GM12878 (cell line): ENCODE measurements at regions not wholly inside any gene's neighbourhood (a gene's known extent, or its start where the extent isn't known, plus 50 kb on each side); places are given as distances from the start of the nearest gene placed in this dataset.

Experiments used
- ATAC-seq: fragments of 200-7000 bp; cut with Tn5 transposase; 3 replicates; pipeline ENCODE4 v1.9.1; 2020; ENCODE audit warnings: mild to moderate bottlenecking, moderate library complexity
- BruUV-seq: library from RNA; stranded (reverse); fragments of 400-500 nt; replicated peaks from 2 replicates; lab custom pipeline; 2021; lab: Mats Ljungman, UMichigan
- CTCF ChIA-PET: fragments of 300-600 bp; sonication (Branson Sonifier 250); formaldehyde crosslinking; extraction: SDS; loops from one replicate; lab custom pipeline; 2021; ENCODE audit warnings: inconsistent platforms; lab: Yijun Ruan, JAX
- POLR2A ChIA-PET: fragments of 350-600 bp; formaldehyde crosslinking; extraction: SDS; loops from one replicate; lab custom pipeline; 2021; ENCODE audit warnings: inconsistent platforms; lab: Charles Lee
- RAD21 ChIA-PET: fragments of 300-600 bp; sonication (Branson Sonifier 250); formaldehyde crosslinking; loops from one replicate; lab custom pipeline; 2023; ENCODE audit warnings: antibody characterized with exemption; ENCODE audit not compliant: unreplicated experiment; lab: Charles Lee
- SMC1A ChIA-PET: fragments of 300-600 bp; sonication (Branson Sonifier 250); formaldehyde crosslinking; loops from one replicate; lab custom pipeline; 2023; ENCODE audit not compliant: unreplicated experiment, uncharacterized antibody; lab: Charles Lee
- DNase-seq: peaks from one replicate; pipeline ENCODE4 v3.0.0-alpha.2; 2011; ENCODE audit warnings: low read depth, low spot score
- FAIRE-seq: peaks from 3 replicates; lab custom pipeline; 2011; peaks lifted over from hg19 to GRCh38; lab: Jason Lieb, UNC
- H2AFZ ChIP-seq: 2 replicates; pipeline ENCODE4 v1.6.0; 2011; ENCODE audit warnings: low read depth, low read length, control low read depth; ENCODE audit not compliant: control insufficient read depth
- H3K27ac ChIP-seq: 2 replicates; pipeline ENCODE4 v1.5.1; 2011; ENCODE audit warnings: control low read depth; ENCODE audit not compliant: control insufficient read depth, insufficient read depth
- H3K27me3 ChIP-seq, 2 experiments: replicated peaks in 1 of 2; 2 replicates each; pipeline versions ENCODE4 v1.6.0 to v1.6.1; 2011; ENCODE audit warnings: low read length in 1 of 2; ENCODE audit not compliant: control insufficient read depth in 2 of 2, insufficient read depth in 2 of 2
- H3K36me3 ChIP-seq, 2 experiments: 2 replicates each; pipeline ENCODE4 v1.5.1; 2011; ENCODE audit warnings: low read length in 1 of 2; ENCODE audit not compliant: control insufficient read depth in 2 of 2, insufficient read depth in 2 of 2
- H3K4me1 ChIP-seq: 2 replicates; pipeline ENCODE4 v1.6.1; 2011; ENCODE audit warnings: mild to moderate bottlenecking, low read length, moderate library complexity, mixed read lengths; ENCODE audit not compliant: control insufficient read depth, insufficient read depth
- H3K4me2 ChIP-seq: 2 replicates; pipeline ENCODE4 v1.6.0; 2011; ENCODE audit warnings: control low read depth; ENCODE audit not compliant: control insufficient read depth, insufficient read depth
- H3K4me3 ChIP-seq: fragments of 200-600 bp; sonication (generic); 2 replicates; pipeline ENCODE4 v1.5.1; 2016
- H3K79me2 ChIP-seq: 2 replicates; pipeline ENCODE4 v1.6.0; 2011; ENCODE audit warnings: low read length; ENCODE audit not compliant: control insufficient read depth, insufficient read depth
- H3K9ac ChIP-seq: 2 replicates; pipeline ENCODE4 v1.8.0; 2011; ENCODE audit warnings: low read length, control low read depth, mixed read lengths; ENCODE audit not compliant: control insufficient read depth, insufficient read depth
- H3K9me3 ChIP-seq: replicated peaks from 3 replicates; pipeline ENCODE4 v1.5.1; 2011; ENCODE audit warnings: mild to moderate bottlenecking, low read length; ENCODE audit not compliant: control insufficient read depth, insufficient read depth
- H4K20me1 ChIP-seq: 2 replicates; pipeline ENCODE4 v1.6.0; 2011; ENCODE audit not compliant: control insufficient read depth, insufficient read depth
- ASH2L ChIP-seq: fragments of 300-600, 200-600 bp; sonication (generic); IDR thresholded peaks from 2 replicates; pipeline ENCODE4 v1.6.1; 2017; ENCODE audit warnings: low read depth, mild to moderate bottlenecking, borderline replicate concordance
- BCLAF1 ChIP-seq: fragments of 450-650 bp; IDR thresholded peaks from 2 replicates; pipeline ENCODE4 v1.6.1; 2017; ENCODE audit warnings: antibody characterized with exemption, mild to moderate bottlenecking, moderate library complexity
- E2F8 ChIP-seq: fragments of 450-650 bp; IDR thresholded peaks from 2 replicates; pipeline ENCODE4 v1.6.1; 2018; ENCODE audit warnings: mild to moderate bottlenecking, low read depth, moderate library complexity; ENCODE audit not compliant: partially characterized antibody
- FOXK2 ChIP-seq: fragments of 450-650 bp; IDR thresholded peaks from 2 replicates; pipeline ENCODE4 v1.6.1; 2017; ENCODE audit warnings: mild to moderate bottlenecking, moderate library complexity
- GABPA ChIP-seq: IDR thresholded peaks from 2 replicates; pipeline ENCODE4 v1.6.1; 2014; ENCODE audit warnings: antibody characterized with exemption, low read depth, mild to moderate bottlenecking, inconsistent platforms
- WGBS: methylation state at CpG from one replicate; pipeline ENCODE4 v1.1.6; 2016; ENCODE audit warnings: low lambda C conversion rate; ENCODE audit not compliant: insufficient replicate concordance, insufficient coverage; ENCODE audit errors: missing lambda C conversion rate; 5-methylcytosine and 5-hydroxymethylcytosine counted together
- in situ Hi-C: fragments of 300-500 bp; cut with MboI; formaldehyde crosslinking; loops from 9 replicates; pipeline ENCODE4 v1.14.3; 2018; ENCODE audit warnings: mixed read lengths
- intact Hi-C: fragments of 100-400 bp; cut with micrococcal nuclease; formaldehyde crosslinking; loops from one replicate; pipeline ENCODE4 v1.14.2; 2022; ENCODE audit not compliant: unreplicated experiment
- TF ChIP-seq, protein P1 (sequence below): fragments of 450-650 bp; IDR thresholded peaks from 2 replicates; pipeline ENCODE4 v1.6.1; 2017; ENCODE audit warnings: mild to moderate bottlenecking, moderate library complexity

- CTCF ChIA-PET = no interaction called here
- H3K9me3 ChIP-seq = no peaks in the 10 kb centered on the region
- H3K27ac ChIP-seq = no peak overlapping the region
- FAIRE-seq (no peak), DNase-seq (no peak), ATAC-seq (no peak)
- H3K4me3 ChIP-seq = no peak overlapping the region
- H3K79me2 ChIP-seq = no peaks in the 10 kb centered on the region
- H4K20me1 ChIP-seq = no peaks in the 10 kb centered on the region
- POLR2A ChIA-PET = no interaction called here
- no peaks in the 10 kb centered on the region for H3K36me3 ChIP-seq
- SMC1A ChIA-PET = interaction anchor here (0.6 kb wide), 1 partner anchor 23 kb away, joined by 3 read pairs; no protein-coding TSS in a partner anchor
- TF ChIP-seq E2F8 = no peak
- TF ChIP-seq, protein P1, sequence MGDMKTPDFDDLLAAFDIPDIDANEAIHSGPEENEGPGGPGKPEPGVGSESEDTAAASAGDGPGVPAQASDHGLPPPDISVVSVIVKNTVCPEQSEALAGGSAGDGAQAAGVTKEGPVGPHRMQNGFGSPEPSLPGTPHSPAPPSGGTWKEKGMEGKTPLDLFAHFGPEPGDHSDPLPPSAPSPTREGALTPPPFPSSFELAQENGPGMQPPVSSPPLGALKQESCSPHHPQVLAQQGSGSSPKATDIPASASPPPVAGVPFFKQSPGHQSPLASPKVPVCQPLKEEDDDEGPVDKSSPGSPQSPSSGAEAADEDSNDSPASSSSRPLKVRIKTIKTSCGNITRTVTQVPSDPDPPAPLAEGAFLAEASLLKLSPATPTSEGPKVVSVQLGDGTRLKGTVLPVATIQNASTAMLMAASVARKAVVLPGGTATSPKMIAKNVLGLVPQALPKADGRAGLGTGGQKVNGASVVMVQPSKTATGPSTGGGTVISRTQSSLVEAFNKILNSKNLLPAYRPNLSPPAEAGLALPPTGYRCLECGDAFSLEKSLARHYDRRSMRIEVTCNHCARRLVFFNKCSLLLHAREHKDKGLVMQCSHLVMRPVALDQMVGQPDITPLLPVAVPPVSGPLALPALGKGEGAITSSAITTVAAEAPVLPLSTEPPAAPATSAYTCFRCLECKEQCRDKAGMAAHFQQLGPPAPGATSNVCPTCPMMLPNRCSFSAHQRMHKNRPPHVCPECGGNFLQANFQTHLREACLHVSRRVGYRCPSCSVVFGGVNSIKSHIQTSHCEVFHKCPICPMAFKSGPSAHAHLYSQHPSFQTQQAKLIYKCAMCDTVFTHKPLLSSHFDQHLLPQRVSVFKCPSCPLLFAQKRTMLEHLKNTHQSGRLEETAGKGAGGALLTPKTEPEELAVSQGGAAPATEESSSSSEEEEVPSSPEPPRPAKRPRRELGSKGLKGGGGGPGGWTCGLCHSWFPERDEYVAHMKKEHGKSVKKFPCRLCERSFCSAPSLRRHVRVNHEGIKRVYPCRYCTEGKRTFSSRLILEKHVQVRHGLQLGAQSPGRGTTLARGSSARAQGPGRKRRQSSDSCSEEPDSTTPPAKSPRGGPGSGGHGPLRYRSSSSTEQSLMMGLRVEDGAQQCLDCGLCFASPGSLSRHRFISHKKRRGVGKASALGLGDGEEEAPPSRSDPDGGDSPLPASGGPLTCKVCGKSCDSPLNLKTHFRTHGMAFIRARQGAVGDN = no peak
- no peak for TF ChIP-seq FOXK2
- no peak for TF ChIP-seq ASH2L
- TF ChIP-seq GABPA = no peak
- no peak for TF ChIP-seq BCLAF1
- TF ChIP-seq, all 136 proteins: peak for 0
- Histone ChIP-seq H3K9ac (no peak overlapping the region), H3K4me2 (no peak overlapping the region), H2AFZ (no peak overlapping the region), H3K4me1 (no peaks in the 10 kb centered on the region), H3K27me3 (no peaks in the 10 kb centered on the region)
- intact Hi-C loops = no loop called here
- no TSS peak for BruUV-seq
- WGBS = 33% methylated on average over 3 of the region's 3 CpGs
- RAD21 ChIA-PET = no interaction called here
- in situ Hi-C loops = no loop called here
Measured at GRCh38 chr1:60831780-60832179, 250.6 kb upstream of the NFIA start.
